ENCODE measurements at regions not wholly inside any gene's neighbourhood (a gene's known extent, or its start where the extent isn't known, plus 50 kb on each side); places are given as distances from the start of the nearest gene placed in this dataset.

DNA sequence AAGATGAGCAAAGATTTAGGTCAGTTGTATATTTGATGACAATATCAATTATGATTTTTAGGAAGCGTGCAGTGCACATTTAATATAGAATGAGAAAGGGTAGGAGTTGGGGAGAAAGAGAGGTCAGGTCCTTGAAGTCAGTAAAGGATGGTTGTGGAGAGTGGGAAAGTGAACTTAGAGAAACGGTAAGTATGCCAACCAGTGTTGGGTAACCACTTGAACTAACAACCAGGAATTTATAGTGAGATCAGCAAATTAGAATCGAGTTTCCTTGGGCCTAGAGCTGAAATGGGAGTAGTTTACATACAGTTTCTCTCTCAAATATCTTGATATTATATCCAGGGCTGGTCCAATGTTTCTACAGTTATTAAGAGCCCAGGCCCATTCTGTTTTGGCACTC lies 188.5 kb upstream of the RBMS3 start:
- TF ChIP-seq, protein P1, sequence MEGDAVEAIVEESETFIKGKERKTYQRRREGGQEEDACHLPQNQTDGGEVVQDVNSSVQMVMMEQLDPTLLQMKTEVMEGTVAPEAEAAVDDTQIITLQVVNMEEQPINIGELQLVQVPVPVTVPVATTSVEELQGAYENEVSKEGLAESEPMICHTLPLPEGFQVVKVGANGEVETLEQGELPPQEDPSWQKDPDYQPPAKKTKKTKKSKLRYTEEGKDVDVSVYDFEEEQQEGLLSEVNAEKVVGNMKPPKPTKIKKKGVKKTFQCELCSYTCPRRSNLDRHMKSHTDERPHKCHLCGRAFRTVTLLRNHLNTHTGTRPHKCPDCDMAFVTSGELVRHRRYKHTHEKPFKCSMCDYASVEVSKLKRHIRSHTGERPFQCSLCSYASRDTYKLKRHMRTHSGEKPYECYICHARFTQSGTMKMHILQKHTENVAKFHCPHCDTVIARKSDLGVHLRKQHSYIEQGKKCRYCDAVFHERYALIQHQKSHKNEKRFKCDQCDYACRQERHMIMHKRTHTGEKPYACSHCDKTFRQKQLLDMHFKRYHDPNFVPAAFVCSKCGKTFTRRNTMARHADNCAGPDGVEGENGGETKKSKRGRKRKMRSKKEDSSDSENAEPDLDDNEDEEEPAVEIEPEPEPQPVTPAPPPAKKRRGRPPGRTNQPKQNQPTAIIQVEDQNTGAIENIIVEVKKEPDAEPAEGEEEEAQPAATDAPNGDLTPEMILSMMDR (IDR thresholded peaks at IDR 0.05 in 8 of 11, conservative IDR thresholded peaks at IDR 0.05 in 3 of 11), result no peak
- TF ChIP-seq POLR2AphosphoS5 (IDR thresholded peaks at IDR 0.05) (no peak), POLR2A (IDR thresholded peaks at IDR 0.05) (no peak)
